ENCODE measurements at regions not wholly inside any gene's neighbourhood (a gene's known extent, or its start where the extent isn't known, plus 50 kb on each side); places are given as distances from the start of the nearest gene placed in this dataset.
"Not testable (repeated sequence)": the region's sequence is repeated elsewhere in the genome, so short reads cannot be mapped to it uniquely, and the experiment has no call there.

- ATAC-seq (no peak), DNase-seq (ENCODE audit: low read depth in 1 of 2, low spot score in 1 of 2) (no peak), FAIRE-seq (no peak)
- Histone ChIP-seq H3K9me3 (no peaks in the 10 kb centered on the region), H3K4me2 (no peak overlapping the region), H3K4me1 (no peaks in the 10 kb centered on the region), H3K27ac (no peak overlapping the region), H3K4me3 (no peak overlapping the region)
- 49% methylated on average over 5 of the region's 5 CpGs for WGBS (ENCODE audit: missing lambda C conversion rate)
- no peak for TF ChIP-seq PBX3 (IDR thresholded peaks at IDR 0.05)
- POLR2A ChIA-PET: no interaction called here
- CTCF ChIA-PET: no interaction called here
Observed at GRCh38 chr11:98725471-98725870, 295.3 kb upstream of the CNTN5 start.

GRCh38 chr11:98728421-98728820, 292.3 kb upstream of the CNTN5 start:
- TF ChIP-seq FOSB (CRISPR knock-in tag; IDR thresholded peaks at IDR 0.05) (no peak), HOXA7 (CRISPR knock-in tag; IDR thresholded peaks at IDR 0.05) (no peak)
- ATAC-seq (no peak), DNase-seq (ENCODE audit: low read depth in 1 of 2, low spot score in 1 of 2) (no peak), FAIRE-seq (no peak)
- Histone ChIP-seq H3K4me2 (no peak overlapping the region), H3K9me3 (no peaks in the 10 kb centered on the region), H3K27ac (no peak overlapping the region), H3K4me1 (no peaks in the 10 kb centered on the region), H3K4me3 (no peak overlapping the region)
- 23% methylated on average over 4 of the region's 4 CpGs for WGBS (ENCODE audit: missing lambda C conversion rate)
- POLR2A ChIA-PET: no interaction called here
- CTCF ChIA-PET: no interaction called here

GRCh38 chr11:98729118-98729517, 291.6 kb upstream of the CNTN5 start:
- TF ChIP-seq ZC3H11A (IDR thresholded peaks at IDR 0.05): peak; percentile 59
- no peak for TF ChIP-seq HOXB13 (CRISPR knock-in tag; IDR thresholded peaks at IDR 0.05; ENCODE audit: low read depth)
- no peak for DNase-seq (ENCODE audit: low read depth in 1 of 2, low spot score in 1 of 2)
- ATAC-seq: no peak
- H3K4me3 ChIP-seq: no peak overlapping the region
- no peaks in the 10 kb centered on the region for H3K9me3 ChIP-seq
- 47% methylated on average over 6 of the region's 6 CpGs for WGBS (ENCODE audit: missing lambda C conversion rate)
- no peak overlapping the region for H3K4me2 ChIP-seq
- FAIRE-seq: no peak
- H3K4me1 ChIP-seq: no peaks in the 10 kb centered on the region
- no peak overlapping the region for H3K27ac ChIP-seq
- POLR2A ChIA-PET: no interaction called here
- CTCF ChIA-PET: interaction anchor here (0.7 kb wide), 1 partner anchor 333 kb away, joined by 3 read pairs; no protein-coding TSS in a partner anchor

- Histone ChIP-seq H3K27ac (no peak overlapping the region), H3K4me2 (no peak overlapping the region), H3K4me1 (no peaks in the 10 kb centered on the region), H3K9me3 (no peaks in the 10 kb centered on the region), H3K4me3 (no peak overlapping the region)
- FAIRE-seq: no peak
- WGBS (ENCODE audit: missing lambda C conversion rate): 0% methylated on average over 1 of the region's 1 CpG
- CTCF ChIA-PET: no interaction called here
- no peak for TF ChIP-seq MYC (IDR thresholded peaks at IDR 0.05; ENCODE audit: borderline replicate concordance, low read length)
- no peak for TF ChIP-seq HOXA7 (CRISPR knock-in tag; IDR thresholded peaks at IDR 0.05)
- TF ChIP-seq FOSL2 (IDR thresholded peaks at IDR 0.05): no peak
- TF ChIP-seq FOSL2 (CRISPR knock-in tag; IDR thresholded peaks at IDR 0.05): no peak
- ATAC-seq: no peak
- DNase-seq (ENCODE audit: low read depth in 1 of 2, low spot score in 1 of 2): no peak
- POLR2A ChIA-PET: no interaction called here
Observed at GRCh38 chr11:98732947-98733346, 287.8 kb upstream of the CNTN5 start.

- ATAC-seq; FAIRE-seq; POLR2A ChIA-PET; H3K4me2 ChIP-seq; DNase-seq (ENCODE audit: low read depth in 1 of 2, low spot score in 1 of 2); H3K27ac ChIP-seq; H3K4me1 ChIP-seq; H3K4me3 ChIP-seq; H3K9me3 ChIP-seq: not testable (repeated sequence)
- CTCF ChIA-PET: interaction anchor here (0.6 kb wide), 1 partner anchor 281 kb away, joined by 4 read pairs; no protein-coding TSS in a partner anchor
- 38% methylated on average over 5 of the region's 5 CpGs for WGBS (ENCODE audit: missing lambda C conversion rate)
Observed at GRCh38 chr11:98733378-98733777, 287.4 kb upstream of the CNTN5 start.

- CTCF ChIA-PET: no interaction called here
- POLR2A ChIA-PET: no interaction called here
- Histone ChIP-seq H3K27ac (no peak overlapping the region), H3K4me3 (no peak overlapping the region), H3K4me1 (no peaks in the 10 kb centered on the region), H3K4me2 (no peak overlapping the region), H3K9me3 (no peaks in the 10 kb centered on the region)
- DNase-seq (ENCODE audit: low read depth in 1 of 2, low spot score in 1 of 2) (no peak), FAIRE-seq (no peak), ATAC-seq (no peak)
- TF ChIP-seq EHF (CRISPR knock-in tag; IDR thresholded peaks at IDR 0.05) (no peak), USF2 (IDR thresholded peaks at IDR 0.05) (no peak), CHD2 (IDR thresholded peaks at IDR 0.05; ENCODE audit: low read length, partially characterized antibody) (no peak), POLR2A (IDR thresholded peaks at IDR 0.05; ENCODE audit: low read length) (no peak)
Observed at GRCh38 chr11:98734686-98735085, 286.1 kb upstream of the CNTN5 start.

Measured in A549 (cell line).